HepG2 (cell line): ENCODE measurements at regions not wholly inside any gene's neighbourhood (a gene's known extent, or its start where the extent isn't known, plus 50 kb on each side); places are given as distances from the start of the nearest gene placed in this dataset.

Source experiments
- ATAC-seq: fragments of 200-7000 bp; cut with Tn5 transposase; 3 replicates; pipeline ENCODE4 v1.9.1; 2020; ENCODE audit warnings: mild to moderate bottlenecking, moderate library complexity
- BruUV-seq: library from RNA; stranded (reverse); fragments of 400-500 nt; replicated peaks from 2 replicates; lab custom pipeline; 2021; lab: Mats Ljungman, UMichigan
- CTCF ChIA-PET: fragments of 300-600 bp; formaldehyde crosslinking; extraction: SDS; loops from one replicate; lab custom pipeline; 2021; ENCODE audit warnings: low total read pairs, inconsistent platforms, low intra/inter-chr PET ratio; lab: Yijun Ruan, JAX
- POLR2A ChIA-PET: fragments of 350-600 bp; sonication (Branson Sonifier 250); formaldehyde crosslinking; loops from one replicate; lab custom pipeline; 2020; ENCODE audit warnings: antibody characterized with exemption, inconsistent platforms; lab: Yijun Ruan, JAX
- DNase-seq: peaks from one replicate; pipeline ENCODE4 v3.0.0-alpha.2; 2015; ENCODE audit warnings: low spot score
- FAIRE-seq: peaks from 3 replicates; lab custom pipeline; 2011; peaks lifted over from hg19 to GRCh38; lab: Jason Lieb, UNC
- H2AFZ ChIP-seq: one replicate; pipeline ENCODE4 v1.6.1; 2011; ENCODE audit warnings: low read length, inconsistent platforms
- H3K27ac ChIP-seq: fragments of 300-600 bp; 3 replicates; pipeline ENCODE4 v1.8.0; 2011; ENCODE audit warnings: mixed run types, mild to moderate bottlenecking, mixed read lengths, low read length, inconsistent platforms; ENCODE audit not compliant: insufficient read depth; ENCODE audit errors: extremely low read length
- H3K27me3 ChIP-seq, 2 experiments: fragments of 200-600 bp in 1 of 2; 2 replicates in 1 of 2; 3 replicates in 1 of 2; pipeline versions ENCODE4 v1.6.0 to v1.8.0; 2011; ENCODE audit warnings: low read length in 2 of 2, mild to moderate bottlenecking in 2 of 2, moderate library complexity in 2 of 2, inconsistent platforms in 1 of 2; ENCODE audit not compliant: insufficient read depth in 2 of 2, control insufficient read depth in 1 of 2
- H3K36me3 ChIP-seq, 2 experiments: fragments of 200-600 bp in 1 of 2; replicated peaks in 1 of 2; 2 replicates in 1 of 2; 3 replicates in 1 of 2; pipeline versions ENCODE4 v1.5.1 to v1.8.0; 2011; ENCODE audit warnings: low read length in 2 of 2, inconsistent platforms in 1 of 2; ENCODE audit not compliant: insufficient read depth in 2 of 2, control insufficient read depth in 1 of 2
- H3K4me1 ChIP-seq: 2 replicates; pipeline ENCODE4 v1.5.1; 2012; ENCODE audit warnings: low read length, inconsistent platforms; ENCODE audit not compliant: insufficient read depth
- H3K4me2 ChIP-seq: 2 replicates; pipeline ENCODE4 v1.6.0; 2011; ENCODE audit warnings: low read depth, low read length, inconsistent platforms
- H3K4me3 ChIP-seq, 3 experiments: fragments of 200-600 bp in 1 of 3; sonication (generic), shearing (Covaris generic) in 1 of 3; replicated peaks in 1 of 3; 2 replicates each; pipeline ENCODE4 v1.5.1; 2011 to 2016; ENCODE audit warnings: low read length in 3 of 3, inconsistent platforms in 2 of 3, low read depth in 2 of 3, mild to moderate bottlenecking in 2 of 3, control low read depth in 1 of 3, mixed read lengths in 1 of 3; ENCODE audit not compliant: insufficient read depth in 1 of 3
- H3K79me2 ChIP-seq: one replicate; pipeline ENCODE4 v1.6.1; 2011; ENCODE audit warnings: low read length, inconsistent platforms; ENCODE audit not compliant: insufficient read depth
- H3K9ac ChIP-seq: 2 replicates; pipeline ENCODE4 v1.6.0; 2011; ENCODE audit warnings: mild to moderate bottlenecking, low read depth, low read length, inconsistent platforms; ENCODE audit not compliant: insufficient read depth
- H3K9me3 ChIP-seq: 2 replicates; pipeline ENCODE4 v1.5.1; 2012; ENCODE audit warnings: mild to moderate bottlenecking, low read length
- H4K20me1 ChIP-seq: 2 replicates; pipeline ENCODE4 v1.6.0; 2011; ENCODE audit warnings: inconsistent platforms, mild to moderate bottlenecking, low read length, moderate library complexity; ENCODE audit not compliant: insufficient read depth
- BORCS8-MEF2B ChIP-seq: sonication (generic); formaldehyde crosslinking; IDR thresholded peaks from 2 replicates; pipeline ENCODE4 v1.8.0; 2022; ENCODE audit warnings: mild to moderate bottlenecking, missing genetic modification reagents
- FOXM1 ChIP-seq: sonication (generic); formaldehyde crosslinking; IDR thresholded peaks from 2 replicates; pipeline ENCODE4 v1.5.0; 2020; ENCODE audit warnings: missing genetic modification reagents
- GPN1 ChIP-seq: sonication (generic); formaldehyde crosslinking; IDR thresholded peaks from 2 replicates; pipeline ENCODE4 v1.5.1; 2020; ENCODE audit warnings: missing genetic modification reagents, borderline replicate concordance
- HMGA1 ChIP-seq: sonication (generic); formaldehyde crosslinking; conservative IDR thresholded peaks from 2 replicates; pipeline ENCODE4 v1.4.0; 2020; ENCODE audit warnings: missing genetic modification reagents
- HNRNPK ChIP-seq: fragments of 200-400 bp; formaldehyde crosslinking; IDR thresholded peaks from 2 replicates; pipeline ENCODE4 v1.6.1; 2018; ENCODE audit warnings: low read length, low read depth, moderate library complexity, mild to moderate bottlenecking; ENCODE audit not compliant: poor library complexity, severe bottlenecking
- IRF2 ChIP-seq: IDR thresholded peaks from 2 replicates; pipeline ENCODE4 v1.6.1; 2018; ENCODE audit warnings: missing genetic modification reagents, missing compliant biosample characterization
- KLF13 ChIP-seq: sonication (generic); formaldehyde crosslinking; IDR thresholded peaks from 2 replicates; pipeline ENCODE4 v1.4.0; 2020; ENCODE audit warnings: mild to moderate bottlenecking, missing genetic modification reagents
- MAFF ChIP-seq: IDR thresholded peaks from 2 replicates; pipeline ENCODE4 v1.6.1; 2011; ENCODE audit warnings: low read depth, low read length, improper control_type of control experiment
- MAFK ChIP-seq, 2 experiments: IDR thresholded peaks in 1 of 2; conservative IDR thresholded peaks in 1 of 2; 2 replicates each; pipeline ENCODE4 v1.6.1; 2011; ENCODE audit warnings: improper control_type of control experiment in 2 of 2, low read length in 2 of 2
- MED8 ChIP-seq: sonication (generic); formaldehyde crosslinking; IDR thresholded peaks from 2 replicates; pipeline ENCODE4 v1.8.1; 2023; ENCODE audit warnings: mild to moderate bottlenecking, missing genetic modification reagents; ENCODE audit not compliant: insufficient replicate concordance
- MTF1 ChIP-seq: sonication (generic); formaldehyde crosslinking; IDR thresholded peaks from 2 replicates; pipeline ENCODE4 v1.5.0; 2020; ENCODE audit warnings: missing genetic modification reagents
- NBN ChIP-seq: fragments of 450-650 bp; conservative IDR thresholded peaks from 2 replicates; pipeline ENCODE4 v1.6.1; 2017
- PRDM4 ChIP-seq: sonication (generic); formaldehyde crosslinking; IDR thresholded peaks from 2 replicates; pipeline ENCODE4 v1.9.0; 2021; ENCODE audit warnings: missing genetic modification reagents, borderline replicate concordance
- SRSF9 ChIP-seq: fragments of 200-400 bp; formaldehyde crosslinking; IDR thresholded peaks from 2 replicates; pipeline ENCODE4 v1.6.1; 2018; ENCODE audit warnings: borderline replicate concordance, mild to moderate bottlenecking, low read depth, low read length; ENCODE audit not compliant: insufficient read depth, poor library complexity, severe bottlenecking
- SRY ChIP-seq: sonication (generic); formaldehyde crosslinking; IDR thresholded peaks from 2 replicates; pipeline ENCODE4 v1.8.0; 2022; ENCODE audit warnings: mild to moderate bottlenecking, missing genetic modification reagents
- THRA ChIP-seq: sonication (generic); formaldehyde crosslinking; IDR thresholded peaks from 2 replicates; pipeline ENCODE4 v1.4.0; 2020; ENCODE audit warnings: missing genetic modification reagents, borderline replicate concordance
- TOE1 ChIP-seq: sonication (generic); formaldehyde crosslinking; IDR thresholded peaks from 2 replicates; pipeline ENCODE4 v1.4.0; 2020; ENCODE audit warnings: mild to moderate bottlenecking, missing genetic modification reagents
- ZGPAT ChIP-seq: IDR thresholded peaks from 2 replicates; pipeline ENCODE4 v1.6.1; 2016; ENCODE audit warnings: mild to moderate bottlenecking
- ZNF234 ChIP-seq: sonication (generic); formaldehyde crosslinking; conservative IDR thresholded peaks from 2 replicates; pipeline ENCODE4 v1.5.1; 2020; ENCODE audit warnings: mild to moderate bottlenecking, missing genetic modification reagents
- ZNF253 ChIP-seq: sonication (generic); formaldehyde crosslinking; IDR thresholded peaks from 2 replicates; pipeline ENCODE4 v1.8.0; 2022; ENCODE audit warnings: mild to moderate bottlenecking, missing genetic modification reagents, borderline replicate concordance
- ZNF713 ChIP-seq: sonication (generic); formaldehyde crosslinking; IDR thresholded peaks from 2 replicates; pipeline ENCODE4 v1.4.0; 2020; ENCODE audit warnings: mild to moderate bottlenecking, missing genetic modification reagents
- ZSCAN20 ChIP-seq: sonication (generic); formaldehyde crosslinking; IDR thresholded peaks from 2 replicates; pipeline ENCODE4 v1.4.0; 2020; ENCODE audit warnings: missing genetic modification reagents, mild to moderate bottlenecking, borderline replicate concordance
- whole genome bisulfite sequencing: methylation state at CpG from one replicate; pipeline ENCODE4 v1.1.6; 2017; ENCODE audit warnings: low lambda C conversion rate; 5-methylcytosine and 5-hydroxymethylcytosine counted together
- in situ Hi-C: cut with HindIII; loops from 2 replicates; pipeline ENCODE4 v1.10.0; 2017; ENCODE audit warnings: low pct_unique_long_range_greater_than_20kb; ENCODE audit not compliant: extremely low pct_ligation_motif_present
- intact Hi-C: fragments of 100-400 bp; cut with micrococcal nuclease; formaldehyde crosslinking; loops from one replicate; pipeline ENCODE4 v1.10.0; 2022; ENCODE audit not compliant: unreplicated experiment

GRCh38 chr4:83701041-83701440 lies 165.1 kb downstream of the GPAT3 start (continued):
- TF ChIP-seq BORCS8-MEF2B (CRISPR knock-in tag) (no peak), KLF13 (CRISPR knock-in tag) (no peak), ZNF253 (CRISPR knock-in tag) (no peak), ZNF713 (CRISPR knock-in tag) (no peak), IRF2 (CRISPR knock-in tag) (no peak), SRSF9 (no peak), THRA (no peak), HMGA1 (CRISPR knock-in tag) (no peak), PRDM4 (CRISPR knock-in tag) (no peak), ZSCAN20 (CRISPR knock-in tag) (no peak)
- TF ChIP-seq, all 625 proteins: peak for 0

GRCh38 chr4:83699358-83699757 lies 163.4 kb downstream of the GPAT3 start:
- Histone ChIP-seq H3K9ac (no peak overlapping the region), H3K9me3 (no peaks in the 10 kb centered on the region), H3K79me2 (no peaks in the 10 kb centered on the region), H3K36me3 (no peaks in the 10 kb centered on the region), H3K4me2 (no peak overlapping the region), H3K4me1 (no peaks in the 10 kb centered on the region), H2AFZ (no peak overlapping the region), H3K27me3 (no peaks in the 10 kb centered on the region), H4K20me1 (no peaks in the 10 kb centered on the region), H3K4me3 (no peak overlapping the region), H3K27ac (no peak overlapping the region)
- TF ChIP-seq MAFF (peak; percentile 54), HNRNPK (no peak), NBN (no peak), SRY (CRISPR knock-in tag) (no peak), MAFK (conservative IDR thresholded peaks at IDR 0.05 in 1 of 2, IDR thresholded peaks at IDR 0.05 in 1 of 2; ENCODE audit: low read length in 2 of 2) (peak; percentile 52 to 71), ZGPAT (CRISPR knock-in tag) (no peak), FOXM1 (no peak), MED8 (CRISPR knock-in tag) (no peak), TOE1 (CRISPR knock-in tag) (no peak), ZNF234 (CRISPR knock-in tag) (no peak), GPN1 (CRISPR knock-in tag) (no peak), MTF1 (no peak)
- DNase-seq (no peak), FAIRE-seq (no peak), ATAC-seq (no peak)
- BruUV-seq: no TSS peak
- ChIA-PET CTCF (no interaction called here), POLR2A (no interaction called here)
- 0% methylated on average over 1 of the region's 1 CpG for WGBS
- intact Hi-C loops: no loop called here
- in situ Hi-C loops: no loop called here
